HAP-1 (cell line): ENCODE measurements at regions not wholly inside any gene's neighbourhood (a gene's known extent, or its start where the extent isn't known, plus 50 kb on each side); places are given as distances from the start of the nearest gene placed in this dataset.

Experiments
- DNase-seq, 2 experiments: peaks; one replicate each; pipeline ENCODE4 v3.0.0-alpha.2; 2016 to 2020; ENCODE audit warnings: low spot score in 2 of 2
- H3K27me3 ChIP-seq: fragments of 250-450 bp; sonication (Bioruptor Pico); 2 replicates; pipeline ENCODE4 v1.5.1; 2020; ENCODE audit warnings: low read depth, mild to moderate bottlenecking, moderate library complexity
- H3K36me3 ChIP-seq: fragments of 250-450 bp; sonication (Bioruptor Pico); replicated peaks from 2 replicates; pipeline ENCODE4 v1.5.1; 2020; ENCODE audit warnings: mild to moderate bottlenecking
- H3K4me1 ChIP-seq: fragments of 250-450 bp; sonication (Bioruptor Pico); 2 replicates; pipeline ENCODE4 v1.5.1; 2020; ENCODE audit warnings: mild to moderate bottlenecking
- H3K4me3 ChIP-seq: fragments of 250-450 bp; sonication (Bioruptor Pico); 2 replicates; pipeline ENCODE4 v1.5.1; 2020; ENCODE audit warnings: mild to moderate bottlenecking, moderate library complexity
- H3K9me3 ChIP-seq: fragments of 250-450 bp; sonication (Bioruptor Pico); 2 replicates; pipeline ENCODE4 v1.5.1; 2020; ENCODE audit warnings: mild to moderate bottlenecking, moderate library complexity
- in situ Hi-C: fragments of 300-500 bp; cut with MboI; formaldehyde crosslinking; loops from 3 replicates; pipeline ENCODE4 v1.14.3; 2020; ENCODE audit warnings: low sequenced_read_pairs, inconsistent platforms, mixed read lengths

GRCh38 chr3:124257336-124257864, 265.5 kb upstream of the ROPN1 start:
- no peak for DNase-seq
- H3K36me3 ChIP-seq, result no peaks in the 10 kb centered on the region
- no peaks in the 10 kb centered on the region for H3K9me3 ChIP-seq
- H3K4me1 ChIP-seq, result no peaks in the 10 kb centered on the region
- H3K4me3 ChIP-seq, result no peak overlapping the region
- H3K27me3 ChIP-seq, result no peaks in the 10 kb centered on the region
- in situ Hi-C loops, result no loop called here

- Histone ChIP-seq H3K36me3 (no peaks in the 10 kb centered on the region), H3K9me3 (no peaks in the 10 kb centered on the region), H3K27me3 (no peaks in the 10 kb centered on the region), H3K4me3 (no peak overlapping the region), H3K4me1 (no peaks in the 10 kb centered on the region)
- no peak for DNase-seq
- in situ Hi-C loops, result no loop called here
Measured at GRCh38 chr3:124258057-124258500, 266.2 kb upstream of the ROPN1 start.

- in situ Hi-C loops, result no loop called here
- Histone ChIP-seq H3K4me1 (no peaks in the 10 kb centered on the region), H3K36me3 (no peaks in the 10 kb centered on the region), H3K9me3 (no peaks in the 10 kb centered on the region), H3K27me3 (no peaks in the 10 kb centered on the region), H3K4me3 (no peak overlapping the region)
- DNase-seq, result no peak
Measured at GRCh38 chr3:124260206-124260915, 268.4 kb upstream of the ROPN1 start.

- H3K4me1 ChIP-seq, result no peaks in the 10 kb centered on the region
- H3K4me3 ChIP-seq, result no peak overlapping the region
- H3K36me3 ChIP-seq, result no peaks in the 10 kb centered on the region
- no peak for DNase-seq
- H3K27me3 ChIP-seq, result no peaks in the 10 kb centered on the region
- in situ Hi-C loops, result no loop called here
- H3K9me3 ChIP-seq, result no peaks in the 10 kb centered on the region
Measured at GRCh38 chr3:124261306-124261705, 269.4 kb upstream of the ROPN1 start.

- H3K4me3 ChIP-seq, result no peak overlapping the region
- no peak for DNase-seq
- in situ Hi-C loops, result no loop called here
- H3K9me3 ChIP-seq, result no peaks in the 10 kb centered on the region
- H3K27me3 ChIP-seq, result peaks cover 5% of the 10 kb centered on the region; the same call in 1 of the 2 replicates
- H3K36me3 ChIP-seq, result no peaks in the 10 kb centered on the region
- no peaks in the 10 kb centered on the region; the same call in 1 of the 2 replicates for H3K4me1 ChIP-seq
Measured at GRCh38 chr3:124263168-124263567, 271.2 kb upstream of the ROPN1 start.

- Histone ChIP-seq H3K9me3 (no peaks in the 10 kb centered on the region), H3K4me3 (no peak overlapping the region), H3K4me1 (no peaks in the 10 kb centered on the region; the same call in 1 of the 2 replicates), H3K27me3 (peaks cover 9% of the 10 kb centered on the region), H3K36me3 (no peaks in the 10 kb centered on the region)
- no peak for DNase-seq
- in situ Hi-C loops, result no loop called here
Measured at GRCh38 chr3:124264346-124264745, 272.4 kb upstream of the ROPN1 start.

- H3K4me3 ChIP-seq, result no peak overlapping the region
- no peaks in the 10 kb centered on the region; the same call in 1 of the 2 replicates for H3K4me1 ChIP-seq
- peak; percentile 89 to 90 for DNase-seq
- in situ Hi-C loops, result no loop called here
- H3K9me3 ChIP-seq, result no peaks in the 10 kb centered on the region
- H3K36me3 ChIP-seq, result no peaks in the 10 kb centered on the region
- peaks cover 11% of the 10 kb centered on the region for H3K27me3 ChIP-seq
Measured at GRCh38 chr3:124266487-124266886, 274.6 kb upstream of the ROPN1 start.

GRCh38 chr3:124267406-124267805, 275.5 kb upstream of the ROPN1 start:
- no peak for DNase-seq

GRCh38 chr3:124268355-124268754, 276.4 kb upstream of the ROPN1 start:
- in situ Hi-C loops, result no loop called here
- no peak overlapping the region for H3K4me3 ChIP-seq
- DNase-seq, result no peak
- peaks cover 11% of the 10 kb centered on the region for H3K27me3 ChIP-seq
- no peaks in the 10 kb centered on the region for H3K9me3 ChIP-seq
- H3K36me3 ChIP-seq, result no peaks in the 10 kb centered on the region
- H3K4me1 ChIP-seq, result no peaks in the 10 kb centered on the region; the same call in 1 of the 2 replicates

More at GRCh38 chr3:124267406-124267805, 275.5 kb upstream of the ROPN1 start:
- H3K27me3 ChIP-seq, result peaks cover 11% of the 10 kb centered on the region
- in situ Hi-C loops, result no loop called here
- no peaks in the 10 kb centered on the region for H3K9me3 ChIP-seq
- no peaks in the 10 kb centered on the region for H3K36me3 ChIP-seq
- H3K4me3 ChIP-seq, result no peak overlapping the region
- H3K4me1 ChIP-seq, result no peaks in the 10 kb centered on the region; the same call in 1 of the 2 replicates

GRCh38 chr3:124269619-124270018, 277.7 kb upstream of the ROPN1 start:
- H3K36me3 ChIP-seq, result no peaks in the 10 kb centered on the region
- peaks cover 11% of the 10 kb centered on the region for H3K27me3 ChIP-seq
- H3K4me3 ChIP-seq, result no peak overlapping the region
- H3K4me1 ChIP-seq, result no peaks in the 10 kb centered on the region; the same call in 1 of the 2 replicates
- in situ Hi-C loops, result no loop called here
- no peak for DNase-seq
- no peaks in the 10 kb centered on the region for H3K9me3 ChIP-seq

- no peaks in the 10 kb centered on the region for H3K4me1 ChIP-seq
- in situ Hi-C loops, result no loop called here
- no peak overlapping the region for H3K4me3 ChIP-seq
- no peaks in the 10 kb centered on the region for H3K9me3 ChIP-seq
- DNase-seq, result no peak
- H3K27me3 ChIP-seq, result peaks cover 11% of the 10 kb centered on the region
- no peaks in the 10 kb centered on the region for H3K36me3 ChIP-seq
Measured at GRCh38 chr3:124272605-124273151, 280.8 kb upstream of the ROPN1 start.

GRCh38 chr3:124273651-124274050, 281.7 kb upstream of the ROPN1 start:
- H3K4me1 ChIP-seq, result no peaks in the 10 kb centered on the region
- DNase-seq, result no peak
- no peak overlapping the region for H3K4me3 ChIP-seq
- in situ Hi-C loops, result no loop called here
- no peaks in the 10 kb centered on the region for H3K36me3 ChIP-seq
- peaks cover 3% of the 10 kb centered on the region for H3K27me3 ChIP-seq
- no peaks in the 10 kb centered on the region for H3K9me3 ChIP-seq

GRCh38 chr3:124274051-124274450, 282.1 kb upstream of the ROPN1 start:
- H3K4me1 ChIP-seq, result no peaks in the 10 kb centered on the region
- H3K27me3 ChIP-seq, result peaks cover 3% of the 10 kb centered on the region; the same call in 1 of the 2 replicates
- no peaks in the 10 kb centered on the region for H3K9me3 ChIP-seq
- in situ Hi-C loops, result no loop called here
- no peak for DNase-seq
- H3K36me3 ChIP-seq, result no peaks in the 10 kb centered on the region
- no peak overlapping the region for H3K4me3 ChIP-seq

GRCh38 chr3:124275412-124275811, 283.5 kb upstream of the ROPN1 start:
- no peak overlapping the region for H3K4me3 ChIP-seq
- H3K36me3 ChIP-seq, result no peaks in the 10 kb centered on the region
- no peaks in the 10 kb centered on the region for H3K9me3 ChIP-seq
- in situ Hi-C loops, result no loop called here
- no peaks in the 10 kb centered on the region for H3K27me3 ChIP-seq
- no peaks in the 10 kb centered on the region for H3K4me1 ChIP-seq
- DNase-seq, result no peak
